ENCODE measurements at regions not wholly inside any gene's neighbourhood (a gene's known extent, or its start where the extent isn't known, plus 50 kb on each side); places are given as distances from the start of the nearest gene placed in this dataset.

- no peak for TF ChIP-seq CTCF (IDR thresholded peaks at IDR 0.05)
- TF ChIP-seq POLR2A (IDR thresholded peaks at IDR 0.05): no peak
Measured at GRCh38 chr12:119931402-119931801, 54.3 kb upstream of the CIT start.
